Activated T-helper 1 cell treated with Interleukin-2 at 50 U/mL for 16 hours (primary cell): ENCODE measurements at regions not wholly inside any gene's neighbourhood (a gene's known extent, or its start where the extent isn't known, plus 50 kb on each side); places are given as distances from the start of the nearest gene placed in this dataset.
"Not testable (repeated sequence)": the region's sequence is repeated elsewhere in the genome, so short reads cannot be mapped to it uniquely, and the experiment has no call there.

Source experiments
- DNase-seq: peaks from one replicate; pipeline ENCODE4 v3.0.0-alpha.2; 2020; ENCODE audit warnings: low read depth

GRCh38 chr9:7342736-7343135, 456.8 kb downstream of the DMAC1 start:
- no peak for DNase-seq

- DNase-seq = no peak
Observed at GRCh38 chr9:7342229-7342628, 457.3 kb downstream of the DMAC1 start.

GRCh38 chr9:7341571-7341970, 458.0 kb downstream of the DMAC1 start:
- no peak for DNase-seq

GRCh38 chr9:7340451-7340850, 459.1 kb downstream of the DMAC1 start:
- no peak for DNase-seq

- no peak for DNase-seq
Observed at GRCh38 chr9:7338586-7339281, 460.8 kb downstream of the DMAC1 start.

GRCh38 chr9:7336356-7337065, 463.1 kb downstream of the DMAC1 start:
- no peak for DNase-seq

- no peak for DNase-seq
Observed at GRCh38 chr9:7333719-7334118, 465.9 kb downstream of the DMAC1 start.

- DNase-seq = no peak
Observed at GRCh38 chr9:7332780-7333179, 466.8 kb downstream of the DMAC1 start.

GRCh38 chr9:7328453-7328852, 471.1 kb downstream of the DMAC1 start:
- no peak for DNase-seq

- DNase-seq = no peak
Observed at GRCh38 chr9:7325995-7326394, 473.6 kb downstream of the DMAC1 start.

- DNase-seq = no peak
Observed at GRCh38 chr9:7324152-7324598, 475.4 kb downstream of the DMAC1 start.

- DNase-seq = no peak
Observed at GRCh38 chr9:7320841-7321240, 478.7 kb downstream of the DMAC1 start.

GRCh38 chr9:7320139-7320538, 479.4 kb downstream of the DMAC1 start:
- DNase-seq = no peak

GRCh38 chr9:7318920-7319319, 480.7 kb downstream of the DMAC1 start:
- no peak for DNase-seq

- no peak for DNase-seq
Observed at GRCh38 chr9:7316967-7317366, 482.6 kb downstream of the DMAC1 start.

- no peak for DNase-seq
Observed at GRCh38 chr9:7316166-7316795, 483.3 kb downstream of the DMAC1 start.

- no peak for DNase-seq
Observed at GRCh38 chr9:7315746-7316145, 483.8 kb downstream of the DMAC1 start.

- no peak for DNase-seq
Observed at GRCh38 chr9:7315116-7315515, 484.5 kb downstream of the DMAC1 start.

- no peak for DNase-seq
Observed at GRCh38 chr9:7313389-7313788, 486.2 kb downstream of the DMAC1 start.

- not testable (repeated sequence) for DNase-seq
Observed at GRCh38 chr9:7309051-7309450, 490.5 kb downstream of the DMAC1 start.

GRCh38 chr9:7305677-7306076, 493.9 kb downstream of the DMAC1 start:
- no peak for DNase-seq

GRCh38 chr9:7304627-7304995, 495.0 kb downstream of the DMAC1 start:
- DNase-seq = no peak

GRCh38 chr9:7303907-7304626, 495.5 kb downstream of the DMAC1 start:
- DNase-seq = no peak
